ENCODE measurements at regions not wholly inside any gene's neighbourhood (a gene's known extent, or its start where the extent isn't known, plus 50 kb on each side); places are given as distances from the start of the nearest gene placed in this dataset.

- TF ChIP-seq POLR2A (IDR thresholded peaks at IDR 0.05) (no peak), CTCF (IDR thresholded peaks at IDR 0.05) (no peak), POLR2AphosphoS5 (IDR thresholded peaks at IDR 0.05) (no peak), EP300 (IDR thresholded peaks at IDR 0.05) (no peak)
Measured at GRCh38 chr3:82363131-82363530, 601.7 kb upstream of the GBE1 start.
